Stomach (tissue), 8 donors: ENCODE measurements at regions not wholly inside any gene's neighbourhood (a gene's known extent, or its start where the extent isn't known, plus 50 kb on each side); places are given as distances from the start of the nearest gene placed in this dataset.

ENCODE experiments used
- DNase-seq, 2 donors: peaks; one replicate each; pipeline versions ENCODE4 v3.0.0 to v3.0.0-alpha.2; 2013 to 2019
- H3K27ac ChIP-seq, 5 donors: fragments of 200-600 bp in 4 of 5; sonication (generic) in 4 of 5; one replicate each; pipeline ENCODE4 v1.5.1; 2013 to 2019; ENCODE audit warnings: mild to moderate bottlenecking in 1 of 5, moderate library complexity in 1 of 5
- H3K27me3 ChIP-seq, 3 donors: fragments of 200-600 bp; sonication (generic); one replicate each; pipeline ENCODE4 v1.5.1; 2017 to 2019; ENCODE audit warnings: mixed run types in 1 of 3
- H3K36me3 ChIP-seq, 4 donors: fragments of 200-600 bp; sonication (generic); 1 replicate in 3 of 4; 2 replicates in 1 of 4; pipeline ENCODE4 v1.5.1; 2016 to 2019
- H3K4me1 ChIP-seq, 4 donors: fragments of 200-600 bp; sonication (generic); one replicate each; pipeline ENCODE4 v1.5.1; 2016 to 2019
- H3K4me3 ChIP-seq, 4 donors: fragments of 200-600 bp; sonication (generic) in 3 of 4; one replicate each; pipeline ENCODE4 v1.5.1; 2016 to 2019; ENCODE audit warnings: mild to moderate bottlenecking in 1 of 4
- H3K9me3 ChIP-seq, 4 donors: fragments of 200-600 bp; sonication (generic); one replicate each; pipeline ENCODE4 v1.5.1; 2016 to 2019
- EP300 ChIP-seq: sonication (generic); formaldehyde crosslinking; IDR thresholded peaks from one replicate; pipeline ENCODE4 v1.6.1; 2017; ENCODE audit warnings: antibody characterized with exemption
- POLR2A ChIP-seq, 4 donors: fragments of 450-650 bp; IDR thresholded peaks; one replicate each; pipeline ENCODE4 v1.6.1; 2016; ENCODE audit warnings: antibody characterized with exemption in 4 of 4, control low read depth in 2 of 4, mild to moderate bottlenecking in 1 of 4, moderate library complexity in 1 of 4
- POLR2AphosphoS5 ChIP-seq, 3 donors: sonication (generic); formaldehyde crosslinking; IDR thresholded peaks; one replicate each; pipeline ENCODE4 v1.6.1; 2016; ENCODE audit warnings: antibody characterized with exemption in 3 of 3
- WGBS, 5 donors: extraction: QIAGEN DNeasy Blood & Tissue Kit in 3 of 5; methylation state at CpG; one replicate each; pipeline versions ENCODE4 v1.1.5 to v1.1.7; 2013 to 2018; 5-methylcytosine and 5-hydroxymethylcytosine counted together
- intact Hi-C: fragments of 100-400 bp; cut with DNase I; formaldehyde crosslinking; loops from one replicate; pipeline ENCODE4 v1.15.1; 2023; ENCODE audit warnings: low total_unique reads
- TF ChIP-seq, protein P1 (sequence below), 7 experiments: fragments of 450-650 bp in 4 of 7; fragments of 200-600 bp in 3 of 7; sonication (generic) in 3 of 7; IDR thresholded peaks; one replicate each; pipeline ENCODE4 v1.5.1; 2016 to 2019; ENCODE audit warnings: antibody characterized with exemption in 7 of 7, control low read depth in 2 of 7, mild to moderate bottlenecking in 1 of 7
- donor health status: healthy with polysubstance abuse.
- donor health status: Bipolar disorder and iron deficiency.
- donor health status: healthy.

DNA sequence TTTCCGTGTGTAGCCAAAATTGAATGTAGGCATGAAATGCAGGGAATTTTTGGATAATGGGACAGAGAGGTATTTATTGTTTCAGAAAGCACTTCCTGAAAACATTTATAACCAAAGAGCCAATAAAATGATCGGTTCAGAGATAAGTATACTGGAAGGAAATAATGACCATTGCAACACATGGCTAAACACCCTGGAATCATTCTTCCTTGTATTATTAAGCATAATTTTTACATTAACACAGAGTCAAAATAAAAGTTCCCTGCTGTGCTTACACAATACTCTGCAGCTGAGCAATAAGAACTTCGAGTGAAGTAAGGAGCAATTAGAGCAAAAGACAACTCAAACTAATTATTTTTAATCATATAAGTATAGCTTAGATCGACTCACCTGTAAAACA is 648.3 kb downstream of the TNS3 start:
- Histone ChIP-seq H3K4me1 (no peaks in the 10 kb centered on the region), H3K27me3 (no peaks in the 10 kb centered on the region), H3K36me3 (no peaks in the 10 kb centered on the region), H3K9me3 (no peaks in the 10 kb centered on the region), H3K4me3 (no peak overlapping the region), H3K27ac (peak overlapping the region in 2 of 5 donors; percentile 47 to 54)
- TF ChIP-seq EP300 = no peak
- no peak for TF ChIP-seq POLR2A (IDR thresholded peaks at IDR 0.05)
- no peak for TF ChIP-seq POLR2AphosphoS5 (IDR thresholded peaks at IDR 0.05)
- TF ChIP-seq, protein P1, sequence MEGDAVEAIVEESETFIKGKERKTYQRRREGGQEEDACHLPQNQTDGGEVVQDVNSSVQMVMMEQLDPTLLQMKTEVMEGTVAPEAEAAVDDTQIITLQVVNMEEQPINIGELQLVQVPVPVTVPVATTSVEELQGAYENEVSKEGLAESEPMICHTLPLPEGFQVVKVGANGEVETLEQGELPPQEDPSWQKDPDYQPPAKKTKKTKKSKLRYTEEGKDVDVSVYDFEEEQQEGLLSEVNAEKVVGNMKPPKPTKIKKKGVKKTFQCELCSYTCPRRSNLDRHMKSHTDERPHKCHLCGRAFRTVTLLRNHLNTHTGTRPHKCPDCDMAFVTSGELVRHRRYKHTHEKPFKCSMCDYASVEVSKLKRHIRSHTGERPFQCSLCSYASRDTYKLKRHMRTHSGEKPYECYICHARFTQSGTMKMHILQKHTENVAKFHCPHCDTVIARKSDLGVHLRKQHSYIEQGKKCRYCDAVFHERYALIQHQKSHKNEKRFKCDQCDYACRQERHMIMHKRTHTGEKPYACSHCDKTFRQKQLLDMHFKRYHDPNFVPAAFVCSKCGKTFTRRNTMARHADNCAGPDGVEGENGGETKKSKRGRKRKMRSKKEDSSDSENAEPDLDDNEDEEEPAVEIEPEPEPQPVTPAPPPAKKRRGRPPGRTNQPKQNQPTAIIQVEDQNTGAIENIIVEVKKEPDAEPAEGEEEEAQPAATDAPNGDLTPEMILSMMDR (IDR thresholded peaks at IDR 0.05) = no peak
- DNase-seq = no peak
- intact Hi-C loops = no loop called here
- 59 to 68% (median 67%) methylated on average over 4 of the region's 4 CpGs for WGBS, 5 donors

DNA sequence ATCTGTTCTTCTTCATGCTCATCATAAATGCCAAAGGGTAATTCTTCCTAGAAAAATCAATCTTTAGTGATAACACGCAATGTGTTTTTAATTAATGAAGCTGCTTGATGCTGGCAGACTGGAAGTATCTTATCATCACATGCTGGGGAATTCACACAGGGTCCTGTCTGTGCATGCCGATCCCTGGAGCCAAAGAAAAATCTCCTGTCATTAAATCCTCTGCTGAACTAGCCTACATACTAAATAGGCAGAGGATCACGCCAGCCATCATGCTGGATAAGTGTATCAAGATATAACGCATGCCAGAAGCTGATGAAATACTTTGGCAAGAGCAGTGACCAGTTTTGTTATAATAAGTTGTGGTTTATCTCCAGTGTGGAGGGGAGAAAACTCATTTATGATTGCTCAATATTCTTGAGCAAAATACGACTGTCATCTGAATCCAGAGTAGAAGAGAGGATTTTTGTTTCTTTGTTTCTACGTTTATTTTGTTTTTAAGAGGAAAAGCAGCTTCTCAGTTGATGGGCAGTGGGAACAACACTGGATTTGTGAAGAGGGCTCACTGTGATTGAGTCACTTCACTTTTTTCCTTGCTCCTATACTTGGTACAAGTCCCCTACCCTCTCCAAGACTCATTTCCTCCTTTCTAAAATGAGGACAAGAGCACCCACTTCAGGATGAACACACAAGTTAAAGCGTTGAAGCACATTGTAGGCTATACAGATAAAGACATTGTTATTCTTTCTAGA is 649.1 kb downstream of the TNS3 start:
- 43 to 52% (median 48%) methylated on average over 7 of the region's 7 CpGs for whole genome bisulfite sequencing, 5 donors
- Histone ChIP-seq H3K27me3 (no peaks in the 10 kb centered on the region), H3K4me1 (no peaks in the 10 kb centered on the region), H3K27ac (peak overlapping the region in 3 of 5 donors; percentile 44 to 54 (median 47)), H3K9me3 (no peaks in the 10 kb centered on the region), H3K4me3 (no peak overlapping the region), H3K36me3 (no peaks in the 10 kb centered on the region)
- no peak for TF ChIP-seq EP300
- TF ChIP-seq, protein P1 (IDR thresholded peaks at IDR 0.05) = no peak
- peak in 2 of 3 donors; percentile 20 to 33 for TF ChIP-seq POLR2AphosphoS5 (IDR thresholded peaks at IDR 0.05)
- peak in 1 of 2 donors; percentile 81 for DNase-seq
- intact Hi-C loops = no loop called here

DNA sequence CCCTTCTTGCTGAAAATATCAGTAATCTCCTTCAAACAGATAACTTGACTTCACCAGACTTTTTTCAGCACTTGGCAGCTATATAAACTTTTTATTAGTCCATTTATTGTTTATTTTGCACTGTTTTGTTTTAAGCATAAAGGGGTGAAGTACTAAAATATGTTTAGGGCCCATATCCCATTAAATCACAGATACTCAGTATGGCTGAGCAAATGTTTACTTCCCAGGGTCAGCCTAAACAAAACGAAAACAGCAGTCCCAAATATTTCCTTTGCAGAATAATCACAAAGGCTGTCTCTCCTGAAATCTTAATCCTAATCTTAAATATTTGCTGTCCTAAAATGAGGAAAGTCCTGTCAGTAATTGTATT is 649.6 kb downstream of the TNS3 start:
- no peaks in the 10 kb centered on the region for H3K27me3 ChIP-seq
- no peaks in the 10 kb centered on the region for H3K9me3 ChIP-seq
- no peaks in the 10 kb centered on the region for H3K36me3 ChIP-seq
- DNase-seq = peak in 1 of 2 donors; percentile 12
- peak overlapping the region in 1 of 5 donors; percentile 54 for H3K27ac ChIP-seq
- TF ChIP-seq POLR2AphosphoS5 (IDR thresholded peaks at IDR 0.05) = no peak
- TF ChIP-seq, protein P1 (IDR thresholded peaks at IDR 0.05) = no peak
- no peak for TF ChIP-seq EP300
- TF ChIP-seq POLR2A (IDR thresholded peaks at IDR 0.05) = no peak
- H3K4me3 ChIP-seq = no peak overlapping the region
- WGBS, 5 donors = 10 to 22% (median 16%) methylated on average over 1 of the region's 1 CpG
- H3K4me1 ChIP-seq = no peaks in the 10 kb centered on the region
- intact Hi-C loops = no loop called here

DNA sequence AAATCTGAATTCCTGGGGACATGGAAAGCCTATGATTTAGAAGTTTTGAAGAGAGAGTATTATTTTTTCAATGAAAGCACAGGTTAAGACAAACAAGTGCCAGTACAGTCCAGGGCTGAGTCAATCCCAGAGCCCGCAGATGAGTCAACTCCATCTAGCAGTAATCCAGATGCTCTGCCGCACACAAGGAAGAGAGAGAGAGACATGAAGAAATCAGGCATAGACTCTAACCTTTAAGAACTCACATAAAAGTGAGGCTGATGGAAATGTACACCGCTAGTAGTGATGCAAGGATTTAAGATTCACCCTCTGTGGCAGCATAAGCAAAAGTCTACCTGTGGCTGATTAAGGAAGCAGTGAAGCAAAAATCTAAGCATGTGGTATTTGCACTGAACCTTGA is 651.5 kb downstream of the TNS3 start:
- H3K4me1 ChIP-seq = no peaks in the 10 kb centered on the region
- no peak overlapping the region for H3K4me3 ChIP-seq
- no peak for DNase-seq
- intact Hi-C loops = no loop called here
- H3K27ac ChIP-seq = no peak overlapping the region
- H3K9me3 ChIP-seq = no peaks in the 10 kb centered on the region
- H3K36me3 ChIP-seq = no peaks in the 10 kb centered on the region
- no peaks in the 10 kb centered on the region for H3K27me3 ChIP-seq
- 49 to 85% (median 79%) methylated on average over 3 of the region's 3 CpGs for WGBS, 5 donors
- TF ChIP-seq, protein P1 (IDR thresholded peaks at IDR 0.05) = no peak
- peak in 1 of 3 donors; percentile 33 for TF ChIP-seq POLR2AphosphoS5 (IDR thresholded peaks at IDR 0.05)
